AG09319 (cell line): ENCODE measurements at regions not wholly inside any gene's neighbourhood (a gene's known extent, or its start where the extent isn't known, plus 50 kb on each side); places are given as distances from the start of the nearest gene placed in this dataset.

ENCODE experiments used
- DNase-seq: peaks from one replicate; pipeline ENCODE4 v3.0.0-alpha.2; 2010; ENCODE audit warnings: low read depth; ENCODE audit errors: extremely low read depth
- TF ChIP-seq, protein P1 (sequence below): IDR thresholded peaks from 2 replicates; pipeline ENCODE4 v1.5.1; 2011; ENCODE audit warnings: low read depth, mild to moderate bottlenecking, inconsistent platforms, low read length, moderate library complexity

GRCh38 chr1:221085701-221086375, 206.6 kb downstream of the HLX start:
- no peak for DNase-seq
- TF ChIP-seq, protein P1, sequence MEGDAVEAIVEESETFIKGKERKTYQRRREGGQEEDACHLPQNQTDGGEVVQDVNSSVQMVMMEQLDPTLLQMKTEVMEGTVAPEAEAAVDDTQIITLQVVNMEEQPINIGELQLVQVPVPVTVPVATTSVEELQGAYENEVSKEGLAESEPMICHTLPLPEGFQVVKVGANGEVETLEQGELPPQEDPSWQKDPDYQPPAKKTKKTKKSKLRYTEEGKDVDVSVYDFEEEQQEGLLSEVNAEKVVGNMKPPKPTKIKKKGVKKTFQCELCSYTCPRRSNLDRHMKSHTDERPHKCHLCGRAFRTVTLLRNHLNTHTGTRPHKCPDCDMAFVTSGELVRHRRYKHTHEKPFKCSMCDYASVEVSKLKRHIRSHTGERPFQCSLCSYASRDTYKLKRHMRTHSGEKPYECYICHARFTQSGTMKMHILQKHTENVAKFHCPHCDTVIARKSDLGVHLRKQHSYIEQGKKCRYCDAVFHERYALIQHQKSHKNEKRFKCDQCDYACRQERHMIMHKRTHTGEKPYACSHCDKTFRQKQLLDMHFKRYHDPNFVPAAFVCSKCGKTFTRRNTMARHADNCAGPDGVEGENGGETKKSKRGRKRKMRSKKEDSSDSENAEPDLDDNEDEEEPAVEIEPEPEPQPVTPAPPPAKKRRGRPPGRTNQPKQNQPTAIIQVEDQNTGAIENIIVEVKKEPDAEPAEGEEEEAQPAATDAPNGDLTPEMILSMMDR, result no peak

DNA sequence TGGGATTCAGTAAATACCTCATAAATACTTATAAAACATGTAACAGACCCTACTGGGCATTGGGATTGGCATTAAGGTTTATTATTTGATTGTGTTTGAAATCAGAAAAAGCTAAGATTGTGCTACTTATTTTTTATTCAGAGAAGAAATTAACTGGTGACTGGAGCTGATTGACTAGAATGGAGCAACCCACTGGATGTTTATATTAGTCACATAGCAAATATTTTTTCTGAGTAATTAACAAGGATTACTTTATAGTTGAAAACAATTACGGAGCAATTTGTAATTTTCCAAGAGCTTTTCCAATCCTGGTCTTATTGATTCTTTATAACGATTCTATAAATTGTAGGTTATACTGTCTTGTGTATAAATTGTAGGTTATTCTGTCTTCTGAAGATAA, 208.7 kb downstream of the HLX start:
- TF ChIP-seq, protein P1, result no peak
- no peak for DNase-seq

DNA sequence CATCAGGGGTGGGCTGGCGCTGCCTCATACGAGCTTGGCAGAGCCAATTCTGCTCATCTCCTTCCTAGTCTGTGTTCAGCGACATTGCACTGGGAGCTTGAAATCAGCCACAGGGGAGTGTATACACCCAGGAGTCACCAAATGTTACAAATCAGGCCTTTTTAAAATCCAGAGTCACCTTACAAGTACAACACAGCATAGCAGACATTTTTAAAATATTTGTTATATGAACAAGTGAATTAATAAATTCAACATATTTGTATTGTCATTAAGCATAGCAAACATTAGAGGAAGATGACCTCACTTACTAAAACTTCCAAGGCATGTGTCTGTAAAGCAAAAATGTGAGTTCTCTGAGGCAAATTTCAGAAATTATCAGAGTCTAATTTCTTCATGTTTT, 210.0 kb downstream of the HLX start:
- TF ChIP-seq, protein P1, result no peak
- DNase-seq, result no peak

GRCh38 chr1:221089803-221090202, 210.6 kb downstream of the HLX start:
- TF ChIP-seq, protein P1, result no peak
- DNase-seq, result no peak

DNA sequence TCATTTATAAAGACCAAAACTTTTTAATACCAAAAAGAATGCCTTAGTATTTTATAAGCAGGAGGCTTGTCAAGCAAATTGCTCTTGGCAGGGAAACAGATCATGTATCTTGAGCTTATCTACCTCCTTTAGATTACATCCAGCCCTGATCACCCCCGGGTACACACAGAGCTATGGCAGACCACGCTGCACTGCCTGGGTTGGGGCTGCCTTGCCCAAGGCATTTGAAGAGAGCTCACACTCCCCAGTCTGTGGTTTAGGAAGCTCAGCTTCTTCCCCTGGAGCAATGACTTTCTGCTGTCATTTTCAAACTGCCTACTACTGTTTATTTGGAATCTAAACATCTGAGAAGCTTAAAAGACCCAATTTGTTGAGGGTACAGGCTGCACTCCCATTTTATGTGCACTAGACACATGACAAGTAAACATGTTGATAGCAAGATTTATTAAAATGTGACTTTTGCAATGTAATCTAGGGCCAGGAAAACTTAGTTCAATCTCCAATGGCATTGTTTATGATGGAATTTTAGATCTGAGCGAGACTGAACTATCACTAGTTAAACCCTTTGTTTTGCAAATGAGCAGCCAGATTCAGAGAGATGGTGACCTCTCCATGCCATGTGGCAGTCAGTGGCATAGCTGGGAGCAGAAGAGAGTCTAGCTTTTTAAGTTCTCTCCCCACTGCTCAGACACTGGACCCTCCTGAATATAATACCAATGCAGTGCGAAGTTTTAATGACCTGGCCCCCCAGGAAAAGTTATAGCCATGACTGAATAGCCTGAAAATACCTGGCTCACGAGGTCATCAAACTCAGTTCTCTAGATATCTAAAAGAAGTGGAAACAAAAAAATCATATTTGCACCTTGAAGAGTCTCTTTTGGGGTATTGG, 214.9 kb downstream of the HLX start:
- DNase-seq, result peak; percentile 24
- TF ChIP-seq, protein P1, result no peak

DNA sequence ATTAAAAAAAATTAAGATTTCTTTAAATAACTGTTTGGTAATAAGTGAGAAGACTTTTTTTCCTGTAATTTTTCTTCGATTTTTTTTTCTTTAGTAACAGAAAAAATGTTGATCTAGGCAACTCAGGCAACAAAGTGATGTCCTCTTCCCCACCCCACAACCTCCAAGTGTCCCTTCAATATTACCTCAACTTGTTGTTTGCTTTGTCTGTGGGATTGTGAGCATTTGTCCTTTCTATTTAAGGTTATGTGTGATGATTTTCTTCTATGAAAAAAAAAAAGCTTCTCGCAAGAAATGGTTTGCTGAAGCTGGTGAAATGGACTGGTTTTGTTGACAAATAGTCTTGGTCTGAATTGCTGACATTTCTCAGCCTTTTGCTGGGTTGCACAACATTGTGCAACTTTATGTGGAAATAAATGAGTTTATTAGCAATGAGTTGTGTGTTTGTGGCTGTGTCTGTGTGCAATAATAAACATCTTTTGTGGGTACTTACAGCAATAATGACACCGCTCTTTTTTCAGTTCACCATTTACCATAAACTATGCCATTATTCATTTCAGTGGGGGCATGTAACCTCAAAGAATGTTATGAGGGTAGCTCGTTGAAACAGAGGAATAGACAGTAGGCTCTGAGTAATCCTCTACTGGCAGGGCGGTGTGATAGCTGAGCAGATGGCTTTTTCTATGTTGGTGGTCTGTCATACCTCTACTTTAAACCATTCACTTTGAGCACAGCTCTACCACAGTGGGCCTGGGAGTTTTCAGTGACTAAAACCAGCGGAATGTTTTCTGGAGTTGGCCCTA, 218.4 kb downstream of the HLX start:
- TF ChIP-seq, protein P1, result no peak
- peak; percentile 85 for DNase-seq
